GM19193 (cell line): ENCODE measurements at regions not wholly inside any gene's neighbourhood (a gene's known extent, or its start where the extent isn't known, plus 50 kb on each side); places are given as distances from the start of the nearest gene placed in this dataset.

ENCODE experiments used
- POLR2A ChIP-seq: IDR thresholded peaks from 4 replicates; pipeline ENCODE4 v1.6.1; 2011; ENCODE audit not compliant: insufficient read depth, insufficient read length; ENCODE audit errors: extremely low read depth

GRCh38 chr2:147449323-147449991, 395.4 kb upstream of the ACVR2A start:
- no peak for TF ChIP-seq POLR2A

GRCh38 chr2:147442816-147443215, 402.0 kb upstream of the ACVR2A start:
- no peak for TF ChIP-seq POLR2A

- no peak for TF ChIP-seq POLR2A
Measured at GRCh38 chr2:147441182-147441581, 403.6 kb upstream of the ACVR2A start.

DNA sequence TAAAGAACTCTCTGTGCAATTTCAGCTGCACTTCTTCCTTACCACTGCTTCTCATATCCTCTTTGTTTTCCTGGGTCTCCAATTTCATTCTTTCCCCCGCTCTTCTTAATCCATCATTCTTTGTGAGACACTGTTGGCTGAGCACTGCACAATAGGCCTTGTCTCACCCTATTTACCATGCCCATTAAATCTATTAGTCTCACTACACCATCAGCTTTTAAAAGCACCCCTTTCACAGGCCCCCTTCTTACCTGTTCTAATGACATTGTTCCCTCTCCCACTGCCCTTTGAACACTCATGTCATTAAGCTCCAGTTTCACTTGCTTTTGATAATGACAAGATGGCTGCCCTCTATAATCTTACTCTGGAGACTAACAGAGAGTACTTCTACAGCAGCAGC, 404.1 kb upstream of the ACVR2A start:
- TF ChIP-seq POLR2A = no peak

- TF ChIP-seq POLR2A = no peak
Measured at GRCh38 chr2:147439986-147440385, 404.8 kb upstream of the ACVR2A start.

- TF ChIP-seq POLR2A = no peak
Measured at GRCh38 chr2:147438882-147439281, 405.9 kb upstream of the ACVR2A start.

DNA sequence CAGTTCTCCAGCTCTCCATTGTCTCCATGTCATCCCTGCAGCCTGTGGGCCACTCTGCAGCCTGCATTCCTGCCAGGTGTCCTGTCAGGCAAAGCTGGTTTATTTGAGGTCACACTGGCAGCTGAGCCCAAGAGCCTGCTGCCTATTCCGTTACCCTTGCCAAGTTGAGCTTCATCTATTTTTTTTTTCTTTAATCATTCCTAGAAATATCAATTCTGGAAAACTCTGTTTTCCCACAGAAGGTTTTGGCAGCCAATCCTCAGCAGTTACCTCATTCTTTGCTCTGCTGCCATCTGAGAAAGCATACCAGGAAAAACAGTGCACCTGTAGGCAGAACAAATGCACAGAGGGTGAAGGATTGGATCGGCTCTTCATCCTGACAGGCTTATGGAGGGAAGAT, 411.0 kb upstream of the ACVR2A start:
- no peak for TF ChIP-seq POLR2A

GRCh38 chr2:147430408-147430807, 414.4 kb upstream of the ACVR2A start:
- no peak for TF ChIP-seq POLR2A

GRCh38 chr2:147428120-147428747, 416.6 kb upstream of the ACVR2A start:
- TF ChIP-seq POLR2A = no peak

DNA sequence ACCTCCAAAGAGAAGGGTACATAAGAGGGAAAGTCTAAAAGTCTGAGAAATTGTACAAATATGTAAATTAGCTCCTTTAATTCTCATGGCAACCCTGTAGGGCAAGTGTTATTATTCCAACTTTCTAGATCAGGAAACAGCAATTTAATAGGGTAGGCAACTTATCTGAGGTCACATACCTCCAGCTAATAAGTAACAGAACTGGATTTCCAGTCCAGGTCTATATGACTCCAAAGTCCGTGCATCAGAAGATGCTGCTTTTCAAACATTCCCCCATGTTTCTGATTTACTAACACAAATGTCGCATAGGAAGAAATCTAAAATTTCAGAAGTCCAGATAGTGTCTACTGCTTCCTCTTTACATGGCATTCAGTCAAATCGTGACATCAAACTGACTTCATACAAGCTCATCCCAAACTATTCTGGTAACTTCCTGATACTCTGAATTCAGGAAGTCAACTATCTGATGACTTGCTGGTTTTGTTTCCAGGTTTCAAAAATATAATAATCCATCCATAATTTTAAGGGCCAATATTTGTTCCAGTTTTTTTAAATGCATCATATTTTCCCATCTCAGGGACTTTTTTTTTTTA, 419.3 kb upstream of the ACVR2A start:
- no peak for TF ChIP-seq POLR2A

DNA sequence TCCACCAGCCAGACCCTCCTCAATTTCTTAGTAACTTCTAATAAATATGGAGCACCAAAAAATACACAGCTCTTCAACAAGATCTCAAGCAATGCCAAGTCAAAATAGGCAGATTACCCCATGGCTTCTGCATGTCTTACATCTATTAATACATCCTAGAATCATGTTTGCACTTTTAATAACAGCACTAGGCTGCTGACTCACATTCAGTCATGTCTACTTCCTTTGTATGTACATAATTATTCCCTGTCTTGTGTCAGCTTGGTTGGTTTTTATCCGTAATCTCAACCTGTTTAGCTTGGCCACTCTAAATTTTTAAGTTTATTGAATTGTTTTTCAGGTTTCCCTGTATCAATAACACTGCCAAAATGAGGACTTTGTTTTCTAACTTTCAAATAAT, 420.1 kb upstream of the ACVR2A start:
- no peak for TF ChIP-seq POLR2A

- TF ChIP-seq POLR2A = no peak
Measured at GRCh38 chr2:147420947-147421675, 423.7 kb upstream of the ACVR2A start.

GRCh38 chr2:147420517-147420916, 424.3 kb upstream of the ACVR2A start:
- no peak for TF ChIP-seq POLR2A

DNA sequence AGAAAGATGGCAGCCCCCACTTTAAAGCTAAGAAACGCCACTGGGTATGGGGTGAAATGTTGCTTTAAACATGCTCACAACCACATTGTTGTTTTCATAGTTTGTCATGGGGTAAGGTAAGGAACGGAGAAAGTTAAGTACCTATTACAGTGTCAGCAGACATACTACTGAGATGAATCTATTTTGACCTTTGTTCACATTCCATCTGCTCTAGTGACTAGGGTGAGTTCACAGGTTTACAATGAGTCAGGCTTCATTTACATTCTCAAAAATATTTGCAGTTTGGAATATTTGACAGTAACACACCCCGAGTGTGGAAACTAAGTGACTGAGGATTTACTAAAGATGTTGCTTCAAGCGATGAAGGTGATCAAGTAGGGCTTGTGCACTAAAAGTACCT, 428.7 kb upstream of the ACVR2A start:
- TF ChIP-seq POLR2A = no peak

DNA sequence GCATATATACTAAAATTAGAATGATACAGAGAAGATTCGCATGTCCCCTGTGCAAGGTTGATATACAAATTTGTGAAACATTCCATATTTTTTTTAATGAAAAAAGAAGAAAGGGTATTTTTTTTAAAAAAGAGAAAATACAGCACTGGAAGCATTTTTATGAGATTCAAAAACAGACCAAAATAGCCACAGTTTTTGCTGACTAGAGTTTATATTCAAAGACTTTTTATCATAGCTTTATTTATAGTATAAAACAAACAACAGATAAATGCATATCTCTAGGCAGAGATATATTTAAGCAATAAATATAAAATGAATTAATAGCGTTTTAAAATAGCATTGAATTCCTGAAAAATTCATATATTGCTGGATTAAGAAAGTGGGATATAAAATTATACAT, 436.5 kb upstream of the ACVR2A start:
- no peak for TF ChIP-seq POLR2A
